ENCODE measurements at regions not wholly inside any gene's neighbourhood (a gene's known extent, or its start where the extent isn't known, plus 50 kb on each side); places are given as distances from the start of the nearest gene placed in this dataset.

- no peak for TF ChIP-seq CTCF (IDR thresholded peaks at IDR 0.05; ENCODE audit: borderline replicate concordance, insufficient read depth, low read depth, low read length)
- H3K4me3 ChIP-seq (ENCODE audit: low read depth, low read length) = no peak overlapping the region
Measured at GRCh38 chr17:6912110-6913051, 80.9 kb upstream of the TEKT1 start.

GRCh38 chr17:6913608-6914443 lies 82.0 kb upstream of the ALOX12 start:
- TF ChIP-seq CTCF (IDR thresholded peaks at IDR 0.05; ENCODE audit: borderline replicate concordance, insufficient read depth, low read depth, low read length) = peak; percentile 79
- peak overlapping the region; percentile 3 for H3K4me3 ChIP-seq (ENCODE audit: low read depth, low read length)

GRCh38 chr17:6914711-6915110 lies 81.1 kb upstream of the ALOX12 start:
- TF ChIP-seq CTCF (IDR thresholded peaks at IDR 0.05; ENCODE audit: borderline replicate concordance, insufficient read depth, low read depth, low read length) = no peak
- no peak overlapping the region for H3K4me3 ChIP-seq (ENCODE audit: low read depth, low read length)

GRCh38 chr17:6915620-6916019 lies 80.2 kb upstream of the ALOX12 start:
- TF ChIP-seq CTCF (IDR thresholded peaks at IDR 0.05; ENCODE audit: borderline replicate concordance, insufficient read depth, low read depth, low read length) = no peak
- no peak overlapping the region for H3K4me3 ChIP-seq (ENCODE audit: low read depth, low read length)

- no peak overlapping the region for H3K4me3 ChIP-seq (ENCODE audit: low read depth, low read length)
- TF ChIP-seq CTCF (IDR thresholded peaks at IDR 0.05; ENCODE audit: borderline replicate concordance, insufficient read depth, low read depth, low read length) = no peak
Measured at GRCh38 chr17:6919158-6919557, 76.7 kb upstream of the ALOX12 start.

GRCh38 chr17:6923385-6923784 lies 72.5 kb upstream of the ALOX12 start:
- TF ChIP-seq CTCF (IDR thresholded peaks at IDR 0.05; ENCODE audit: borderline replicate concordance, insufficient read depth, low read depth, low read length) = no peak
- H3K4me3 ChIP-seq (ENCODE audit: low read depth, low read length) = no peak overlapping the region
